NCI-H146 (cell line): ENCODE measurements at regions not wholly inside any gene's neighbourhood (a gene's known extent, or its start where the extent isn't known, plus 50 kb on each side); places are given as distances from the start of the nearest gene placed in this dataset.

ENCODE experiments used
- DNase-seq: peaks from one replicate; lab custom pipeline; 2025; lab: John Stamatoyannopoulos, UW

GRCh38 chr7:31175672-31176071, 123.6 kb downstream of the ADCYAP1R1 start:
- DNase-seq, result no peak

DNA sequence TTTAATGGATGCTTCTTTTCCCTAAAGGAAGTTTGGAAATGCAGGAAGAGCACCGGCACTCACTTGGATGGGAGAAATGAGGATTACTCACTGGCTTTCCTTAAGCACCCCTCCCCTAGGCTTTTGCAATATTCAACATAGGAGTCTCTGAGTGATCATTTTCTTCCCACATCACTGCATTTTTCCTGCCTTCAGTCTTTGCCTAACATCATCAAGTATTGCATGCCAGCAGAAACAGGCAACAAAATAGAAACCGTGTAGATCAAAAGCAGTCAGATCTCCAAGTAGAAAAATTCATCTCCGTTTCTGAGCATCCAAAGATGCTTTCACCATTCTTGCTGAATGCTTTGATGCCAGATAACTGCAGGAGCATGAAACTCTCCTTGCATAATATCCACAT, 119.9 kb downstream of the ADCYAP1R1 start:
- DNase-seq, result no peak

GRCh38 chr7:31171216-31171785, 119.2 kb downstream of the ADCYAP1R1 start:
- no peak for DNase-seq
